NT2/D1 (cell line): ENCODE measurements at regions not wholly inside any gene's neighbourhood (a gene's known extent, or its start where the extent isn't known, plus 50 kb on each side); places are given as distances from the start of the nearest gene placed in this dataset.

Experiments
- SUZ12 ChIP-seq: IDR thresholded peaks from 2 replicates; pipeline ENCODE4 v1.6.1; 2011; ENCODE audit not compliant: insufficient read length, insufficient read depth; ENCODE audit errors: extremely low read depth
- YY1 ChIP-seq: IDR thresholded peaks from 2 replicates; pipeline ENCODE4 v1.6.1; 2011; ENCODE audit not compliant: insufficient read length, insufficient read depth

DNA sequence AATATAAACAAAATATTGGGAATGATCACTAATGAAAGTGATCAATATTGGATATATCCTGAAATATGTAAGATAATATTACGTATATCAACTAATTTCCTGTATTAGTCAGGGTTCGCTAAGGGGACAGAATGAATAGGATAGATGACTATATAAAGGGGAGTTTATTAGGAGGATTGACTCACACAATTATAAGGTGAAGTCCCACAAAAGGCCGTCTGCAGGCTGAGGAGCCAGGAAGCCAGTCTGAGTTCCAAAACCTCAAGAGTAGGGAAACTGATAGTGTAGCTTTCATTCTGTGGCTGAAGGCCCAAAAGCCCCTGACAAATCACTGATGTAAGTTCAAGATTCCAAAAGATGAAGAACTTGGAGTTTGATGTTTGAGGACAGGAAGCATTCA lies 561.1 kb downstream of the PRDM9 start:
- TF ChIP-seq YY1 (no peak), SUZ12 (no peak)
